A673 (cell line): ENCODE measurements at regions not wholly inside any gene's neighbourhood (a gene's known extent, or its start where the extent isn't known, plus 50 kb on each side); places are given as distances from the start of the nearest gene placed in this dataset.

ENCODE experiments used
- BruUV-seq: library from RNA; stranded (reverse); fragments of 400-500 nt; replicated peaks from 2 replicates; lab custom pipeline; 2021; lab: Mats Ljungman, UMichigan
- CTCF ChIA-PET: fragments of 300-600 bp; sonication (Branson Sonifier 250); formaldehyde crosslinking; loops from one replicate; lab custom pipeline; 2022; ENCODE audit warnings: antibody characterized with exemption; lab: Charles Lee
- POLR2A ChIA-PET: fragments of 300-600 bp; sonication (Branson Sonifier 250); formaldehyde crosslinking; loops from one replicate; lab custom pipeline; 2022; ENCODE audit warnings: antibody characterized with exemption; ENCODE audit not compliant: low non-redundant PET; lab: Charles Lee
- DNase-seq: peaks from one replicate; pipeline ENCODE4 v3.0.0-alpha.2; 2015; ENCODE audit warnings: low spot score
- H3K27ac ChIP-seq: fragments of 200-600 bp; sonication (generic); 2 replicates; pipeline ENCODE4 v1.5.1; 2016; ENCODE audit warnings: mixed run types, low read depth, mild to moderate bottlenecking, mixed read lengths, antibody characterized with exemption, low read length; ENCODE audit not compliant: poor library complexity, severe bottlenecking
- H3K27me3 ChIP-seq: fragments of 200-600 bp; sonication (generic); replicated peaks from 2 replicates; pipeline ENCODE4 v1.6.1; 2017; ENCODE audit warnings: mixed run types, low read depth, mild to moderate bottlenecking, mixed read lengths, antibody characterized with exemption, low read length; ENCODE audit not compliant: insufficient read depth, poor library complexity
- H3K36me3 ChIP-seq: fragments of 200-600 bp; sonication (generic); 2 replicates; pipeline ENCODE4 v1.6.1; 2016; ENCODE audit warnings: mixed run types, mild to moderate bottlenecking, mixed read lengths, antibody characterized with exemption, low read length; ENCODE audit not compliant: insufficient read depth, poor library complexity, severe bottlenecking
- H3K4me1 ChIP-seq: fragments of 200-600 bp; sonication (generic); 2 replicates; pipeline ENCODE4 v1.6.1; 2017; ENCODE audit warnings: mixed run types, mild to moderate bottlenecking, mixed read lengths, antibody characterized with exemption, low read length; ENCODE audit not compliant: insufficient read depth, poor library complexity, severe bottlenecking
- H3K4me3 ChIP-seq: fragments of 200-600 bp; sonication (generic); 2 replicates; pipeline ENCODE4 v1.5.1; 2016; ENCODE audit warnings: low read depth, mixed run types, mild to moderate bottlenecking, mixed read lengths, low read length; ENCODE audit not compliant: poor library complexity, severe bottlenecking
- H3K9me3 ChIP-seq: fragments of 200-600 bp; sonication (generic); 2 replicates; pipeline ENCODE4 v1.6.1; 2016; ENCODE audit warnings: mixed run types, low read depth, mild to moderate bottlenecking, mixed read lengths, antibody characterized with exemption, low read length; ENCODE audit not compliant: poor library complexity, severe bottlenecking
- EZH2 ChIP-seq: fragments of 200-600 bp; sonication (generic); IDR thresholded peaks from 2 replicates; pipeline ENCODE4 v1.6.1; 2017; ENCODE audit warnings: borderline replicate concordance, low read depth, mild to moderate bottlenecking, mixed read lengths, antibody characterized with exemption, low read length; ENCODE audit not compliant: poor library complexity, severe bottlenecking
- intact Hi-C: fragments of 100-400 bp; cut with micrococcal nuclease; formaldehyde crosslinking; loops from one replicate; pipeline ENCODE4 v1.10.0; 2022; ENCODE audit not compliant: unreplicated experiment
- TF ChIP-seq, protein P1 (sequence below): fragments of 300-800, 200-600 bp; sonication (generic); conservative IDR thresholded peaks from 2 replicates; pipeline ENCODE4 v1.5.1; 2017; ENCODE audit warnings: low read depth, mild to moderate bottlenecking, antibody characterized with exemption, low read length, moderate library complexity, mixed read lengths

DNA sequence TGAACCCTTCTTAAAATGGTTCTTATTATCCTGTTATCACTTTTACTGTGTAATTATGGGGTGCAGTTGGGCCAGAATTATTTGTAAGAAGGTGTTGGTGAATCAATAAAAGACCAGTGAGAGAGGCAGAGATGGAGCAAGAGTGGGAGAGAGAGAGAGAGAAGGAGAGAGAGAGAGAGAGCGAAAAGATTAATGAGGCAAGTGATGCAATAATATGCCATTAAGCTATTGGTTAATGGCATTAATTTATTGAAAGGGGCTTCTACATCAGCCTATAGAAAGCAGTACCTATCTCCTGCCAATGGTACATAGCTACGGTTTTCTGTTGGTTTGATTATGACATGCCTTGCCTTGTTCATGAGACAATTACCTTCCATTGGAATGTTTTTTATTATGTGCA, 388.7 kb downstream of the RPS6KC1 start:
- no peak overlapping the region for H3K27ac ChIP-seq
- DNase-seq = no peak
- POLR2A ChIA-PET = no interaction called here
- H3K4me1 ChIP-seq = no peaks in the 10 kb centered on the region
- TF ChIP-seq, protein P1, sequence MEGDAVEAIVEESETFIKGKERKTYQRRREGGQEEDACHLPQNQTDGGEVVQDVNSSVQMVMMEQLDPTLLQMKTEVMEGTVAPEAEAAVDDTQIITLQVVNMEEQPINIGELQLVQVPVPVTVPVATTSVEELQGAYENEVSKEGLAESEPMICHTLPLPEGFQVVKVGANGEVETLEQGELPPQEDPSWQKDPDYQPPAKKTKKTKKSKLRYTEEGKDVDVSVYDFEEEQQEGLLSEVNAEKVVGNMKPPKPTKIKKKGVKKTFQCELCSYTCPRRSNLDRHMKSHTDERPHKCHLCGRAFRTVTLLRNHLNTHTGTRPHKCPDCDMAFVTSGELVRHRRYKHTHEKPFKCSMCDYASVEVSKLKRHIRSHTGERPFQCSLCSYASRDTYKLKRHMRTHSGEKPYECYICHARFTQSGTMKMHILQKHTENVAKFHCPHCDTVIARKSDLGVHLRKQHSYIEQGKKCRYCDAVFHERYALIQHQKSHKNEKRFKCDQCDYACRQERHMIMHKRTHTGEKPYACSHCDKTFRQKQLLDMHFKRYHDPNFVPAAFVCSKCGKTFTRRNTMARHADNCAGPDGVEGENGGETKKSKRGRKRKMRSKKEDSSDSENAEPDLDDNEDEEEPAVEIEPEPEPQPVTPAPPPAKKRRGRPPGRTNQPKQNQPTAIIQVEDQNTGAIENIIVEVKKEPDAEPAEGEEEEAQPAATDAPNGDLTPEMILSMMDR = no peak
- no peak for TF ChIP-seq EZH2
- H3K4me3 ChIP-seq = no peak overlapping the region
- no peaks in the 10 kb centered on the region for H3K36me3 ChIP-seq
- peaks cover 9% of the 10 kb centered on the region for H3K27me3 ChIP-seq
- BruUV-seq = no TSS peak
- intact Hi-C loops = no loop called here
- H3K9me3 ChIP-seq = no peaks in the 10 kb centered on the region
- CTCF ChIA-PET = no interaction called here

DNA sequence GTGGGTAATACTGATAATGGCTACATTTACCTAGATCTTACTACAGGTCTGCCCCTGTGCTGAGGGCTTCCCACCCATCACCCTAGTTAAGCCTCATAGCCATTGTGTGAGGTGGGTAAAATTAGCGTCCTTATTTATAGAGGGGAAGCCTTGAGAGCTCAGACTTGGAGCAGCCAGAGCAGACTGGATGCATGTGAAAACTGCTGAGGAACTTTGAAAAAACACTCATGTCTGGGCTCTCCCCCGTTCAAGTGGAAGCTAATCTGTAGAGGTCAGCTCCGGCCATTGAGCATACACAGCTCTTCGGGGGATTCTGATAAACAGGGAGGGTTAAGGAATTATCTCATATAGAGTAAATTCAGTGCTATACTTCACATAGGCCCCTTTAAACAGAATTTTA, 389.7 kb downstream of the RPS6KC1 start:
- Histone ChIP-seq H3K4me1 (no peaks in the 10 kb centered on the region), H3K27me3 (peaks cover 17% of the 10 kb centered on the region), H3K27ac (no peak overlapping the region), H3K4me3 (no peak overlapping the region), H3K36me3 (no peaks in the 10 kb centered on the region), H3K9me3 (no peaks in the 10 kb centered on the region)
- POLR2A ChIA-PET = no interaction called here
- BruUV-seq = no TSS peak
- DNase-seq = no peak
- intact Hi-C loops = no loop called here
- CTCF ChIA-PET = no interaction called here
- TF ChIP-seq, protein P1 = no peak
- TF ChIP-seq EZH2 = no peak

DNA sequence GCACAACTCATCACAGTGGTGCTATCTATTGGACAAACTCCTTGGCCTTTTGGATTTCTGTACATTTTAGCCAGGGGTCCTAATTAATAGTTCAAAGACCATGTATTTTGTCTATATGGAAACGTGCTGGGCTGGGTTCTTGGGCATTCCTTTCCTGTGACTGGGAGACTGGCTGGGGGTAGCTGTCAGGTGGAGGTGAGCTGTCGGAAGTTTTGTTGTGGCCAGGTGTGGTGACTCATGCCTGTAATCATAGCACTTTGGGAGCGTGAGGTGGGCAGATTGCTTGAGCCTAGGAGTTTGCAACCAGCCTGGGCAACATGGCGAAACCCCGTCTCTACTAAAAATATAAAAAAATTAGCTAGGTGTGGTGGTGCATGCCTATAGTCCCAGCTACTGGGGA, 392.4 kb downstream of the RPS6KC1 start:
- intact Hi-C loops = no loop called here
- H3K4me3 ChIP-seq = no peak overlapping the region
- TF ChIP-seq EZH2 = no peak
- TF ChIP-seq, protein P1 = no peak
- H3K27me3 ChIP-seq = peaks cover 25% of the 10 kb centered on the region
- H3K4me1 ChIP-seq = no peaks in the 10 kb centered on the region
- ChIA-PET POLR2A (no interaction called here), CTCF (no interaction called here)
- no TSS peak for BruUV-seq
- H3K9me3 ChIP-seq = no peaks in the 10 kb centered on the region
- H3K27ac ChIP-seq = no peak overlapping the region
- no peaks in the 10 kb centered on the region for H3K36me3 ChIP-seq
- no peak for DNase-seq
